Neural cell (in vitro differentiated cells): ENCODE measurements at regions not wholly inside any gene's neighbourhood (a gene's known extent, or its start where the extent isn't known, plus 50 kb on each side); places are given as distances from the start of the nearest gene placed in this dataset.

Source experiments
- H2AFZ ChIP-seq: fragments of 200-600, 300-800 bp; sonication (generic), shearing (Covaris generic); 2 replicates; pipeline ENCODE4 v1.6.0; 2014; ENCODE audit warnings: low read depth, mild to moderate bottlenecking, antibody characterized with exemption, low read length, moderate library complexity
- H3F3A ChIP-seq: fragments of 200-600 bp; shearing (Covaris generic); 2 replicates; pipeline ENCODE4 v1.6.1; 2016; ENCODE audit warnings: mild to moderate bottlenecking, moderate library complexity, mixed read lengths, antibody characterized with exemption, low read length; ENCODE audit not compliant: insufficient read depth, poor library complexity, severe bottlenecking
- H3K27ac ChIP-seq: fragments of 200-600, 300-800 bp; sonication (generic), shearing (Covaris generic); 2 replicates; pipeline ENCODE4 v1.5.1; 2014; ENCODE audit warnings: mild to moderate bottlenecking, low read length, moderate library complexity
- H3K27me3 ChIP-seq: fragments of 300-800, 200-600 bp; sonication (generic), shearing (Covaris generic); 2 replicates; pipeline ENCODE4 v1.6.0; 2014; ENCODE audit warnings: mild to moderate bottlenecking, low read depth, low read length, moderate library complexity; ENCODE audit not compliant: insufficient read depth
- H3K36me3 ChIP-seq: fragments of 300-800, 200-600 bp; sonication (generic), shearing (Covaris generic); 2 replicates; pipeline ENCODE4 v1.5.1; 2014; ENCODE audit warnings: mild to moderate bottlenecking, antibody characterized with exemption, low read length, moderate library complexity; ENCODE audit not compliant: insufficient read depth
- H3K4me2 ChIP-seq: fragments of 300-800, 200-600 bp; sonication (generic), shearing (Covaris generic); 2 replicates; pipeline ENCODE4 v1.6.0; 2014; ENCODE audit warnings: mild to moderate bottlenecking, low read length
- H3K4me3 ChIP-seq: fragments of 300-800, 200-600 bp; sonication (generic), shearing (Covaris generic); 2 replicates; pipeline ENCODE4 v1.5.1; 2014; ENCODE audit warnings: mild to moderate bottlenecking, low read length, moderate library complexity
- H3K79me2 ChIP-seq: fragments of 200-600 bp; shearing (Covaris generic); replicated peaks from 2 replicates; pipeline ENCODE4 v1.6.0; 2014; ENCODE audit warnings: mild to moderate bottlenecking, low read length, moderate library complexity; ENCODE audit not compliant: insufficient read depth
- H3K9ac ChIP-seq: fragments of 300-800, 200-600 bp; sonication (generic), shearing (Covaris generic); 2 replicates; pipeline ENCODE4 v1.6.1; 2016; ENCODE audit warnings: mild to moderate bottlenecking, low read length, mixed read lengths
- H3K9me2 ChIP-seq: fragments of 200-600 bp; shearing (Covaris generic); 2 replicates; pipeline ENCODE4 v1.6.1; 2016; ENCODE audit warnings: mild to moderate bottlenecking, low read length, mixed read lengths; ENCODE audit not compliant: insufficient read depth
- H3K9me3 ChIP-seq: fragments of 200-600, 300-800 bp; sonication (generic), shearing (Covaris generic); 2 replicates; pipeline ENCODE4 v1.6.1; 2016; ENCODE audit warnings: mild to moderate bottlenecking, mixed run types, low read length, moderate library complexity, mixed read lengths
- H4K20me1 ChIP-seq: fragments of 200-600 bp; shearing (Covaris generic); 2 replicates; pipeline ENCODE4 v1.6.1; 2016; ENCODE audit warnings: mild to moderate bottlenecking, mixed run types; ENCODE audit not compliant: insufficient read depth
- CTCF ChIP-seq: fragments of 450-650 bp; IDR thresholded peaks from 2 replicates; pipeline ENCODE4 v1.5.1; 2014; ENCODE audit warnings: antibody characterized with exemption, mild to moderate bottlenecking, moderate library complexity; ENCODE audit not compliant: poor library complexity, severe bottlenecking
- EP300 ChIP-seq: fragments of 450-650 bp; conservative IDR thresholded peaks from 2 replicates; pipeline ENCODE4 v1.6.1; 2014; ENCODE audit warnings: antibody characterized with exemption, mild to moderate bottlenecking, moderate library complexity; ENCODE audit not compliant: poor library complexity, severe bottlenecking
- EZH2 ChIP-seq: fragments of 200-600, 300-800 bp; shearing (Covaris generic), sonication (generic); IDR thresholded peaks from 2 replicates; pipeline ENCODE4 v1.6.1; 2014; ENCODE audit warnings: antibody characterized with exemption, low read length, borderline replicate concordance, mild to moderate bottlenecking; ENCODE audit not compliant: insufficient read depth, poor library complexity, severe bottlenecking
- MXI1 ChIP-seq: fragments of 450-650 bp; conservative IDR thresholded peaks from 2 replicates; pipeline ENCODE4 v1.6.1; 2014; ENCODE audit warnings: antibody characterized with exemption, mild to moderate bottlenecking; ENCODE audit not compliant: poor library complexity, severe bottlenecking
- POLR2AphosphoS5 ChIP-seq: IDR thresholded peaks from 2 replicates; pipeline ENCODE4 v1.6.1; 2012
- RAD21 ChIP-seq: fragments of 450-650 bp; conservative IDR thresholded peaks from 2 replicates; pipeline ENCODE4 v1.6.1; 2014; ENCODE audit warnings: antibody characterized with exemption, mild to moderate bottlenecking, moderate library complexity
- REST ChIP-seq: IDR thresholded peaks from 2 replicates; pipeline ENCODE4 v1.6.1; 2012; ENCODE audit warnings: borderline replicate concordance
- SMC3 ChIP-seq: fragments of 450-650 bp; conservative IDR thresholded peaks from 2 replicates; pipeline ENCODE4 v1.6.1; 2014; ENCODE audit warnings: antibody characterized with exemption, mild to moderate bottlenecking, moderate library complexity; ENCODE audit not compliant: poor library complexity
- TAF1 ChIP-seq: IDR thresholded peaks from 2 replicates; pipeline ENCODE4 v1.6.1; 2012; ENCODE audit warnings: low read depth

- no peaks in the 10 kb centered on the region for H4K20me1 ChIP-seq
- TF ChIP-seq CTCF = no peak
- TF ChIP-seq RAD21 = no peak
- no peak for TF ChIP-seq POLR2AphosphoS5
- no peak for TF ChIP-seq EZH2
- TF ChIP-seq SMC3 = no peak
- no peak overlapping the region for H3K9ac ChIP-seq
- H3F3A ChIP-seq = no peaks in the 10 kb centered on the region
- no peak overlapping the region for H3K27ac ChIP-seq
- no peaks in the 10 kb centered on the region for H3K36me3 ChIP-seq
- no peaks in the 10 kb centered on the region for H3K9me2 ChIP-seq
- H3K4me3 ChIP-seq = no peak overlapping the region
- H3K9me3 ChIP-seq = peaks cover 6% of the 10 kb centered on the region
- no peak overlapping the region for H2AFZ ChIP-seq
- no peak overlapping the region for H3K4me2 ChIP-seq
- no peaks in the 10 kb centered on the region for H3K79me2 ChIP-seq
- no peaks in the 10 kb centered on the region for H3K27me3 ChIP-seq
Observed at GRCh38 chr13:104616990-104617389, 1550.8 kb upstream of the SLC10A2 start.

GRCh38 chr13:104614361-104615145, 1548.3 kb upstream of the SLC10A2 start:
- no peaks in the 10 kb centered on the region for H4K20me1 ChIP-seq
- no peak overlapping the region for H2AFZ ChIP-seq
- H3K9me2 ChIP-seq = no peaks in the 10 kb centered on the region
- no peaks in the 10 kb centered on the region for H3K27me3 ChIP-seq
- no peaks in the 10 kb centered on the region for H3F3A ChIP-seq
- H3K4me3 ChIP-seq = no peak overlapping the region
- TF ChIP-seq EP300 (no peak), CTCF (no peak), TAF1 (no peak), POLR2AphosphoS5 (no peak), EZH2 (no peak), SMC3 (no peak), REST (no peak), MXI1 (no peak), RAD21 (no peak)
- no peak overlapping the region for H3K4me2 ChIP-seq
- H3K9ac ChIP-seq = no peak overlapping the region
- H3K9me3 ChIP-seq = peaks cover 6% of the 10 kb centered on the region
- H3K79me2 ChIP-seq = no peaks in the 10 kb centered on the region
- no peaks in the 10 kb centered on the region for H3K36me3 ChIP-seq
- no peak overlapping the region for H3K27ac ChIP-seq
